ENCODE measurements at regions not wholly inside any gene's neighbourhood (a gene's known extent, or its start where the extent isn't known, plus 50 kb on each side); places are given as distances from the start of the nearest gene placed in this dataset.

DNA sequence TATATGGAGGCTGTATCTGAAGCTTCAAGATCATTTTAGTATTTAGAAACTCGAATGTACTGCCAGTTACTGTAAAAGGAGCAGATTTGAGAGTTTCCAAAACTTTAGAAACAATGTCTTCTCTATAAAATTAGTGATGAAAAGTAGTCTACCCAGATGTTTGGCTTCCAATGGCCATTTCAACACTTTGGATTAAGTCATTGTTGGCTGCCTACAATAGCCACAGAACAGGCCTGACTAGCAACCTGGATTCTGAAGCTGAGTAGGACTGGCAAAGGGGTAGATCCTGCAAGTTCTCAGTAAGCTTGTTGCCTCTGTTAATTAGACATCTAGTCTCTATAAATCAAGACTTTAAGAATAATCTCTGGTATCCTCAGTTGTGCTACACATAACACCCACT is 239.0 kb upstream of the KCNMB2 start:
- H3K4me3 ChIP-seq (ENCODE audit: low read length), result no peak overlapping the region
- TF ChIP-seq ZNF274 (IDR thresholded peaks at IDR 0.05; ENCODE audit: low read depth, low read length), result no peak

DNA sequence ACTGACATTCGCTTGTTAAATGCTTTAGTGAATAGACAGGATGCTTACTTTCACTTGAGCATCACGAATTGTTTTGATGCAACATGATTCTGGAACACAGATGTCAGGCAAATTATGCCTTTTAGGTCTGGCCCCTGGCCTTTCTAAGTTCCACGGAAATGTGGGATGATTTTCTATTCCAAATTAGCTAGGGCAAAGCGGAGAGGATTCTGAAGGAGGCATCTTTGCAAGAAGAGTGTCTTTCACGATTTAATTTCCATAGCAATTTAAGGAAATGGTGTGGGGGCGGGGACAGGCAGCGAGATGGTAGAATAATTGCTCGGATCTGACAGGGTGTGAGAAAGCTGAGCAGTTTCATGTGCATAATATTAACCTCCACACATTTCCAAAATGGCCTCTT is 238.5 kb upstream of the KCNMB2 start:
- no peak overlapping the region for H3K4me3 ChIP-seq (ENCODE audit: low read length)
- TF ChIP-seq ZNF274 (IDR thresholded peaks at IDR 0.05; ENCODE audit: low read depth, low read length), result no peak

DNA sequence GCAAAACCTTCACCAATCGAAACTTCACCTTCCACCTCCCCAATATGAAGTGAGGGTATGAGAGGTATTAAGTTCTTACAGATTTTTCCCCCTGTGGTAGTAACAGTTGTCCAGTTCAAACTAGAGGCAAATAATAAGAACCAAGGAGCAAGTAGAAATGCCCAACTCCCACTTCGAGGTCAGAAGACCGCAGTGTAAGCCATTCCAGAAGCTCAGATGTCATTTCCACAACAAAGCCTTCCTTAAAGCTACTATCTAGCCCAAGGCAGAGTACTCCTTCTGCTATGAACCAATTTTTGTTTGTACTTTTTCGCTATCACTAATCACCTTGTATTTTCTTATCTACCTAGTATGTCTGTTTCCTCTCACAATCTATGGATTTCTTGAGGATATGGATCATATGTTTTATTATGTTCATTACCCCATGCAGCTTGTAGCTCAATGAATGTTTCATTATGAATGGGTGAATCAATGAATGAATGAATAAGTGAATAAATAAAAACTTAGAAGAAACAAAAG is 235.7 kb upstream of the KCNMB2 start:
- no peak for TF ChIP-seq ZNF274 (IDR thresholded peaks at IDR 0.05; ENCODE audit: low read depth, low read length)
- H3K4me3 ChIP-seq (ENCODE audit: low read length), result no peak overlapping the region

DNA sequence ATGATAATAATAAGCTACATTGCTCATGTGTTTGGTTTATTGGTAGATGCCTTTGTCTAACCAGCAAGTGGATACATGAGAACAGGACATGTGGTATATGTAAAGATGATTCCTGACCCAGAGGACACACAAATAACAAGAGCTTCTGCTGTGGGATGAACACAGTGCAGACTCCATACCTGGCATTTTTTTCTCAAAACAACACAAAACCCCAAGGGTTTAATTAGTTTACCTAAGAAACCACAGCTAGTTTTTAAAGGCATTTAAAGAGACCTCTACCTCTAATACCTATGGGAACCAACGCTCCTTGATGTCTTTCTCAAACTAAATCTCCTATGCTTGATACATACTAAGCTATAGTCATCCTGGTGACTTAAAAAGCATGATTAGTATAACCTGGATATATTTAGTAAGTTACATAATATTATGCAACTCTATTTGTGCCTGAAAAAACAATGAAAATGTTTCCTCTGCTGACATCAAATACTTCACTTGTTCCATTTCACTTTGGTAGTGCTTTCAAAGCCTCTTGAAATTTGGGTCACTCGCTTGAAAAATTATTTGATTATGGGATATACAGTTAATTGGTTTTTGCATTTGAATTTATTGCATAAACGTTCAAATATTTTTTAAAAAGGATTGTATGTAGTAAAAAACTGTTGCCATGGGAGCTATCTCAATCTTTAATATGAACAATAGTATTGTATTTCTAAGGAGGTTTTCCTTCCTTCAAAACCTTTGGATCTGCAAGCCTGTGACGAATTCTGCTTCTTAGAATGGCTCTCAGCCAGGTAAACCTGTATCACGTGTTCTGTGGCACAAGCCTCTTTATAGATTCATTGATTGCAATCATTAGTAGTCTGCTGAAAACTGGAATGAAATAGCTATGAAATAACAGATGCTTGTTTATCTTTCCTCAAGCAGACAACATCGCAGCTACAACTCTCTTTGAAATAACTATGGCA is 233.0 kb upstream of the KCNMB2 start:
- no peak for TF ChIP-seq ZNF274 (IDR thresholded peaks at IDR 0.05; ENCODE audit: low read depth, low read length)
- no peak overlapping the region for H3K4me3 ChIP-seq (ENCODE audit: low read length)

DNA sequence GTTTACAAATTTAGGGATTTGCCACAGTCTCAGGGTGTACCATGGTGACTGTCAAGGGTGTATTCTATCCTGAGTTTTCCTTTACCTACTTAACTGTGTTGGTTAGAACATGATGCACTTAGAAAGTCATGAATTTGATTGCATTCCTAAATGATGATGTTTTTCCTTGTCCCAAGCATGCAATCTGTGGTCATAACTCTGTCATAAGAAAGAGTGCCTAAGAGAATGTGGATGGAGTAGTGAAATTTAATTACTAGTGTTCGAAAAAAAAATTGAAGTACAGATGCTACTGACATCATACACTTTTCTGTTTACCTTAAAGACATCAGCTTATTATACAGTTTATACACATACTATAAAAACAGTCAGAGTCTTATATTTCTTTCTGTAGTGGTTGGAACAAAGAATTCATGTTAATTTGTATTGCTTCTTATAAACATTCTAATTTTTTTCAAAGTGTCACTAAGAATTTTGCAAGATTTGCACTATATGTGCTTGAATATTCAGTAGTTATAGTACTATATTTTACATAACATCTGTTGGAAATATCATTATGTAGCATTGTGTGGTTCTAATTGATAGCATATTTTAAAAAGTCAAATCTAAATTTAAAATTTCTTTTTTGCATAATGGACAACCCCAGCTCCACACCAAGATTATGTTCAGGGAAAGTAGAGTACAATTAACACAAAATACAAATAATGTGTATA is 231.3 kb upstream of the KCNMB2 start:
- no peak overlapping the region for H3K4me3 ChIP-seq (ENCODE audit: low read length)
- no peak for TF ChIP-seq ZNF274 (IDR thresholded peaks at IDR 0.05; ENCODE audit: low read depth, low read length)

DNA sequence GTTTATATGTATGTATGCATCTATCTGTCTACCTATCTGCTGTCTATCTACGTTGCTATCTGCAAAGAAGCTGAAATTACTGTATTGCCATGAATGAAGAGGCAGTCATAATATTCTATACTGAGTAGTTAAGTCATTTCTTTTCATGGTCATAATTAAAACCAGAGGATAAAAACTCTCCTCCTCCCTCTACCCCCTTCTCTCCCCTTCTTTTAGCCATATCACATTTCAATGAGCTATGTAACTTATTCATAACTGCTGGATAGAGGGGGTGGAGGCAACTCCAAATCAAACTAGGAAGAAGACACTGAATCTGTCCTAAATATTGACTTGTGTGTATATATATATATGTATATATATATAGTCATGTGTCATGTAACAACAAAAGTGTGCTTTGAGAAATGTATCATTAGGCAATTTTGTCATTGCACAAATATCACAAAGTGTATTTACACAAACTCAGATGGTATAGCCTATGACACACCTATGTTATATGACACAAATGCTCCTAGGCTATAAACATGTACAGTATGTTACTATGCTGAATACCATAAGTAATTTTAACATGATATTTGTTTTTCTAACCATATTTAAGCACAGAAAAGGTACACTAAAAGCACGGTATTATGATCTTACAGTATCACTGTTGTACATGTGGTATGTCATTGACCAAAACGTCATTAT is 229.7 kb upstream of the KCNMB2 start:
- H3K4me3 ChIP-seq (ENCODE audit: low read length), result no peak overlapping the region

DNA sequence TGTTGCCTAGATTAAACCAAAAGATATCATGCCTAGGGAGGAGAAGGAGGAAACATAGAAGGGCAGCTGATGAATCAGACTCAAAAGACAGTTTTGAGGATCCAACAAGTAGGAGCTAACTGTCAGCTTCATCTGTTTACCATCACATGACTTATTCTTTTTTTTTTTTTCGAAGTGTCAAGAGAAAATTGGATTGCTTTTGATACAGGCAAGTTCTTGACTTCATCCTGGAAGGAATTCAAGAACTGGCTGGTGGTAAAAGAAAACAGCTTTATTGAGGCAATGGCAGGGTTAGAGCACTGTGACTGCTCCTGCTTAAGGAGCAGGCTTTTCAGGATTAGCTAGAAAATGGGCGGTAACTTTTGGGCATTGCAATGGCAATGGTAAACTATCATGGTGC is 227.5 kb upstream of the KCNMB2 start:
- no peak overlapping the region for H3K4me3 ChIP-seq (ENCODE audit: low read length)
- no peak for TF ChIP-seq ZNF274 (IDR thresholded peaks at IDR 0.05; ENCODE audit: low read depth, low read length)

More for the DNA sequence above, 229.7 kb upstream of the KCNMB2 start:
- TF ChIP-seq ZNF274 (IDR thresholded peaks at IDR 0.05; ENCODE audit: low read depth, low read length), result no peak

DNA sequence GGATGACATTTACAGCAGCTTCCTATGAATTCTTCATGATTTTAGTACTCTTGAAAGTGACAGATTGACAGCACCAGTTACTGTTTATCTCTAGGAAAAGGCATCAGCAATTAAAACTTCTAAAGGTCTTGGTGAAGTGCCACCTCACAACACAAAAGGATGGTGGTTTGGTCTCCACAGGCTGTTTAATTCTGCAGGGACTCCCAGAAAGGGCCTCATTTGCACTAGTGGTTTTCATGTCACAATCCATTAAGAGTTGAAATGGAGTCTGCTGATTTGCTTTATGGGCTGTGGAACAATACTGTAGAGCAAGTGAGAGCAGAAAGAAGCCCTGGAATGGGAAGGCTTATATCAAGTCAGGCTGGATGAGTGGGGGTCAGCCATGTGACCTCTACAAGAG is 225.3 kb upstream of the KCNMB2 start:
- no peak for TF ChIP-seq ZNF274 (IDR thresholded peaks at IDR 0.05; ENCODE audit: low read depth, low read length)
- H3K4me3 ChIP-seq (ENCODE audit: low read length), result no peak overlapping the region

DNA sequence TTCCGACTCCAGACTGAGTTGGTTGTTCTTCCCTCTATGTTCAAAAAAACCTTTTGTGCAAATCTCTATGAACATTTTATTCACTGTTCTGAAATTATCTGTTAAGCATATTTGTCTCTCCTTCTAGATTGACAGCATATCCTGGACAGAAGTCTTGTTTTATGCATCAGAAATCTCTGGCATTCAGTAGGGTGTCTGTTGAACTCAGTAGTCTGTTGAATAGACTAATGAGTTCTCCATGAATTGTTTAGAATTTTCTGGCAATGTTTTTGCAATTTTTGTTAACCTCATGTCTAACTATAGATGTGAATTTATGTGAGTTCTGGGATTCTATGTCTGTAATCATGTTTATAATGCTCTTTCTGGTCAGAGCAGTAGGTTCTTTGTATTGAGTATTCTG is 222.5 kb upstream of the KCNMB2 start:
- no peak overlapping the region for H3K4me3 ChIP-seq (ENCODE audit: low read length)
- no peak for TF ChIP-seq ZNF274 (IDR thresholded peaks at IDR 0.05; ENCODE audit: low read depth, low read length)

DNA sequence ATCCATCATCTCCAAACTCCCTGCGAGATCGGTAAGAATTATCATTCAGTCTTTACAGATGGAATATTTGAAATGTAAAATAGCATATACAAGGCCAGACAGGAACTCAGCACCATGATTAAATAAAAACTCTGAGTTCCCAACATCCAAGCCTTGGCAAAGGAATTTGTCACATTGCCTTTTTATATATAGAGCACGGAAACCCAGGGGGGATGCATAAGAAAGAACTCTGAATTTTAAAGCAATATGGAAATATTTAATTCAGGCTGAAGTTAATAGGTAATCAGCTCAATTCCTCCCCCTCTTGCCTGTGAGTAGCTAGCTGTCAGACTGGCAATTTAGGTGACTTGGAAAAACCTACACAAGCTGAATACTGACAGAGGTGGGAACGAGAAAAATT is 217.9 kb upstream of the KCNMB2 start:
- TF ChIP-seq ZNF274 (IDR thresholded peaks at IDR 0.05; ENCODE audit: low read depth, low read length), result no peak
- no peak overlapping the region for H3K4me3 ChIP-seq (ENCODE audit: low read length)

DNA sequence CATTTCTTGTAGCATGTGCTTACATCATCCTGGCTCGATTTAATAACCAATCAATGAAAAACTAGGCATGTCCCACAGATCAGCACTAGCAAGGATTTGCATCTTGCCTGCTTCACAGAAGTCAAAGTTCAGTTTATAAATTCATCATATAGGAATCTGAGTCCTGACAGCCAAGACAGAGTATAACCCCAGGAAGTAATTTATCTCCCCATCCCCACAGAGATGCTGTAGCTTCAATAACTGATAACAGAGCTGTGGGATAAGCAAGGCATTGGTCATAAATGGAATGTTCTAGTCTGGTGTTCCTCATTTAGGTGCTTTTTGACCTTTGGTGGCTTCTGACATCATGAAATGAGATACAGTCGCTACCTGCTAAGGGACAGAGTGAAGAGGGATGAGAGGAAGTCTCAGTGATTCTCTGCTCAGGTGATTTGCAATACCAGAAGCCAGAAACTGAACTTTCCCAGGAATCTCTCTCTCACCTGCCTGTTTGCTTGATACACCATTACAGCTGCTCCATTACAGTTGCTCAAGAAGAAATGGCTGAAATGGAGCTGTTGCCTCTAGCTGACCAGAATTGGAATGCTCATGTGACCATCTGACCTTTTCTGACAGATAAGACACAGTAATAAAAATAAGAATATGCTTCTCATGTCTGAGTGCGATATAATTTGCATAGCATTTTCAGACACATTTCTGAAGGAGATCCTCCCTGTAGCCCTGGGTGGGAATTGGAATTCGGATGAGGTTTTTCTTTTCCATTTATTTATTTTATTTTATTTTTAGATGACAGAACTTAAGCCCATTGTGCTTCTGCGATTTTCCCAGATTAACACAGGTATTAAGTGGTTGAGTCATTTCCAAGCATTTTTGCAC is 217.1 kb upstream of the KCNMB2 start:
- H3K4me3 ChIP-seq (ENCODE audit: low read length), result no peak overlapping the region
- TF ChIP-seq ZNF274 (IDR thresholded peaks at IDR 0.05; ENCODE audit: low read depth, low read length), result no peak

DNA sequence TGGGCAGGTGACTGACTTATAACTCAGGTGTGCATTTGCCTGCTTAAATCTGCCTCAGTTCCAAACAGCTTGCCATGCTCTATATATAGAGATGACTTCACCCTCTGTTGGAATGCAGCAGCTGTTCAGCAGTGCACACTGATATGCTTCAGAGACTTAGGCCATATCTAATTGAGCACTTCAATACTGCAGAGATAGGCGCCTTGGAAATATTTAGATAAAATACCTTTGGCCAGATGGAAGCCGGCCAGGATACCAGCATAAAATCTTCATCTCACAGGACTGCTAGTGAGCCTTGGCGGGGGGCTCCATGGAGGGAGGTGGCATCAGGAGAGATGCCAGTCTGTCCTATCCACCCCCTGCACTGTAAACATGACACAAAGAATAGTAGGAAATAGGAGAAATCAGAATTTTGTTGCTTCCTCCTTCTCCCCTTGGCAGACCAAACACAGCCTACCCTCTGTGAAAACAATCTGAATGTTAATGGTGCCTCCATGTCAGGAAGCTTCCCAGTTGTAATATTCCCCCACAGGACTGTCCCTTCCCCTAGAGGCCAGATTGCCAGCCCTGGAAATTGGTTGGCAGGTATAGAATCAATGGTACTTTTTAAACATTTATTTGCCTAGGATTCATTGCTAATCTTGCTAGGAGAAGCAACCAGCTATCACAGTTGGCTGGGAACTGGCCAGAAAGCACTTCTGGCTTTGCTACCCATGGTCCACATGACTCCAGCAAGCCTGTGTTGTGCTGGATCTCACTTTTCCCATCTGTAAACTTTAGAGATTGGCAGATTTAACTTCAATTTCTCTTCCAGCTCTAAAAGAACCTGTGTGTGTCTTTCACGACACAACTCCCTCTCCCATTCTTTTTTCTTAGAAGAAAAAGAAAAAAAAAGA is 215.5 kb upstream of the KCNMB2 start:
- H3K4me3 ChIP-seq (ENCODE audit: low read length), result no peak overlapping the region
- TF ChIP-seq ZNF274 (IDR thresholded peaks at IDR 0.05; ENCODE audit: low read depth, low read length), result no peak

Measured in GM08714 (cell line).